CD14-positive monocyte (primary cell): ENCODE measurements at regions not wholly inside any gene's neighbourhood (a gene's known extent, or its start where the extent isn't known, plus 50 kb on each side); places are given as distances from the start of the nearest gene placed in this dataset.

Experiments
- DNase-seq, 3 donors: peaks; one replicate each; pipeline ENCODE4 v3.0.0-alpha.2; 2011 to 2022
- H2AFZ ChIP-seq: 2 replicates; pipeline ENCODE4 v1.6.0; 2012; ENCODE audit warnings: mild to moderate bottlenecking, low read depth, low read length, inconsistent platforms; ENCODE audit not compliant: insufficient read depth, poor library complexity, severe bottlenecking
- H3K27ac ChIP-seq, 2 donors: 1 replicate in 1 of 2; 2 replicates in 1 of 2; pipeline ENCODE4 v1.5.1; 2012 to 2013; ENCODE audit warnings: low read length in 2 of 2, control low read depth in 1 of 2, inconsistent platforms in 1 of 2, low read depth in 1 of 2, mild to moderate bottlenecking in 1 of 2
- H3K27me3 ChIP-seq, 2 donors: one replicate each; pipeline versions ENCODE4 v1.6.0 to v1.6.1; 2011 to 2013; ENCODE audit warnings: low read length in 2 of 2; ENCODE audit not compliant: control insufficient read depth in 2 of 2, insufficient read depth in 2 of 2
- H3K36me3 ChIP-seq, 2 donors: replicated peaks in 1 of 2; 1 replicate in 1 of 2; 2 replicates in 1 of 2; pipeline versions ENCODE4 v1.5.1 to v1.6.1; 2012 to 2013; ENCODE audit warnings: low read length in 2 of 2, control low read depth in 1 of 2, inconsistent platforms in 1 of 2, mild to moderate bottlenecking in 1 of 2; ENCODE audit not compliant: insufficient read depth in 2 of 2, control insufficient read depth in 1 of 2
- H3K4me1 ChIP-seq, 2 donors: 1 replicate in 1 of 2; 2 replicates in 1 of 2; pipeline versions ENCODE4 v1.5.1 to v1.6.1; 2012 to 2013; ENCODE audit warnings: low read length in 2 of 2, control low read depth in 1 of 2, inconsistent platforms in 1 of 2, mild to moderate bottlenecking in 1 of 2, moderate library complexity in 1 of 2; ENCODE audit not compliant: insufficient read depth in 2 of 2, control insufficient read depth in 1 of 2
- H3K4me2 ChIP-seq: replicated peaks from 2 replicates; pipeline ENCODE3; 2012; ENCODE audit warnings: low read length, moderate library complexity, mild to moderate bottlenecking; ENCODE audit not compliant: poor library complexity, severe bottlenecking; ENCODE audit errors: extremely low read depth
- H3K4me3 ChIP-seq, 3 experiments: fragments of 200-600 bp in 1 of 3; sonication (generic) in 1 of 3; replicated peaks in 1 of 3; 1 replicate in 2 of 3; 2 replicates in 1 of 3; pipeline ENCODE4 v1.5.1; 2011 to 2013; ENCODE audit warnings: low read length in 3 of 3, mild to moderate bottlenecking in 3 of 3, control low read depth in 2 of 3, low read depth in 2 of 3, inconsistent platforms in 1 of 3, moderate library complexity in 1 of 3
- H3K79me2 ChIP-seq: 2 replicates; pipeline ENCODE4 v1.6.0; 2012; ENCODE audit warnings: mild to moderate bottlenecking, control low read depth, inconsistent platforms, low read length, moderate library complexity; ENCODE audit not compliant: insufficient read depth
- H3K9ac ChIP-seq: 2 replicates; pipeline ENCODE4 v1.6.0; 2017; ENCODE audit warnings: low read length, mild to moderate bottlenecking; ENCODE audit not compliant: insufficient read depth, poor library complexity, severe bottlenecking
- H3K9me3 ChIP-seq, 2 donors: replicated peaks in 1 of 2; 1 replicate in 1 of 2; 2 replicates in 1 of 2; pipeline versions ENCODE4 v1.5.1 to v1.6.1; 2012 to 2013; ENCODE audit warnings: low read length in 2 of 2, control low read depth in 1 of 2; ENCODE audit not compliant: control insufficient read depth in 1 of 2, insufficient read depth in 1 of 2
- H4K20me1 ChIP-seq: 2 replicates; pipeline ENCODE4 v1.6.0; 2012; ENCODE audit warnings: mild to moderate bottlenecking, low read length, control low read depth, moderate library complexity; ENCODE audit not compliant: insufficient read depth
- H3K27ac Mint-ChIP-seq, 7 donors: one replicate each; pipeline ENCODE4 v1.8.0; 2020; ENCODE audit warnings: mild to moderate bottlenecking in 7 of 7, mixed read lengths in 7 of 7, moderate library complexity in 6 of 7, inconsistent platforms in 2 of 7
- H3K27me3 Mint-ChIP-seq, 3 donors: one replicate each; pipeline ENCODE4 v1.8.0; 2021 to 2022; ENCODE audit warnings: low read depth in 3 of 3, mild to moderate bottlenecking in 3 of 3, mixed read lengths in 3 of 3, moderate library complexity in 3 of 3, inconsistent platforms in 1 of 3
- H3K36me3 Mint-ChIP-seq, 2 donors: one replicate each; pipeline ENCODE4 v1.8.0; 2020; ENCODE audit warnings: mixed read lengths in 2 of 2, inconsistent platforms in 1 of 2, mild to moderate bottlenecking in 1 of 2
- H3K4me1 Mint-ChIP-seq: one replicate; pipeline ENCODE4 v1.8.0; 2020; ENCODE audit warnings: mild to moderate bottlenecking, mixed read lengths
- H3K4me3 Mint-ChIP-seq, 2 donors: one replicate each; pipeline ENCODE4 v1.8.0; 2020; ENCODE audit warnings: mild to moderate bottlenecking in 2 of 2, mixed read lengths in 2 of 2, moderate library complexity in 1 of 2
- H3K9me3 Mint-ChIP-seq, 7 donors: one replicate each; pipeline ENCODE4 v1.8.0; 2020 to 2022; ENCODE audit warnings: mixed read lengths in 7 of 7, mild to moderate bottlenecking in 6 of 7, moderate library complexity in 6 of 7, inconsistent platforms in 2 of 7
- WGBS: methylation state at CpG from one replicate; pipeline ENCODE4 v1.1.5; 2013; ENCODE audit warnings: missing lambda C conversion rate; ENCODE audit not compliant: insufficient coverage; 5-methylcytosine and 5-hydroxymethylcytosine counted together
- intact Hi-C, 2 donors: fragments of 100-400 bp; cut with micrococcal nuclease; formaldehyde crosslinking; loops; one replicate each; pipeline versions ENCODE4 v1.15.0 to v1.15.1; 2023
- TF ChIP-seq, protein P1 (sequence below): fragments of 200-600 bp; IDR thresholded peaks from one replicate; pipeline ENCODE4 v1.8.0; 2022; ENCODE audit warnings: antibody characterized with exemption, mild to moderate bottlenecking

DNA sequence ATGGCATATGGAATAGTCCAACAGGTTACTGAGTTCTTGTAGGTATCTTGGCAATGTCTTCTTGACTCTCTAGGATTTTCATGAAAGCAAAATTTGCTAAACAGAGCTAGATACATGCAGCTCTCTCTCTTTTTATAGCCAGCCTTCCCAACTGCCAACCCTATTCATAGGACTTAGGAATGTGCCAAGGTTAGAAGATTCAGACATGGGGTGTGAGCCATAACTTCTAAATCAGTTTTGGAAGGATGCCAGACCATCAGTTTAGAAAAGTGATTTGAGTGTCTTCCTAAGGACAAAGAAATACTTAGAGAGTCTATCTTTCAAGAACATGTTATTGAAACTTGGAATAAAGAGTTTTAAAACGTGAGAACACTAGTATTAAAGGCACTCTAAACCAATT is 619.5 kb upstream of the FANCL start:
- Histone ChIP-seq H2AFZ (no peak overlapping the region), H3K4me3 (no peak overlapping the region), H3K79me2 (no peaks in the 10 kb centered on the region), H3K4me1 (no peaks in the 10 kb centered on the region), H3K27ac (no peak overlapping the region), H3K9me3 (peaks cover 0 to 4% of the 10 kb centered on the region in 2 donors), H3K36me3 (no peaks in the 10 kb centered on the region), H3K27me3 (no peaks in the 10 kb centered on the region), H3K9ac (no peak overlapping the region), H4K20me1 (no peaks in the 10 kb centered on the region), H3K4me2 (no peak overlapping the region)
- Mint-ChIP-seq H3K4me3 (no peak overlapping the region), H3K27ac (no peak overlapping the region), H3K36me3 (no peaks in the 10 kb centered on the region), H3K4me1 (no peaks in the 10 kb centered on the region), H3K27me3 (no peaks in the 10 kb centered on the region), H3K9me3 (peaks cover 0 to 12% (median 4%) of the 10 kb centered on the region in 7 donors)
- TF ChIP-seq, protein P1, sequence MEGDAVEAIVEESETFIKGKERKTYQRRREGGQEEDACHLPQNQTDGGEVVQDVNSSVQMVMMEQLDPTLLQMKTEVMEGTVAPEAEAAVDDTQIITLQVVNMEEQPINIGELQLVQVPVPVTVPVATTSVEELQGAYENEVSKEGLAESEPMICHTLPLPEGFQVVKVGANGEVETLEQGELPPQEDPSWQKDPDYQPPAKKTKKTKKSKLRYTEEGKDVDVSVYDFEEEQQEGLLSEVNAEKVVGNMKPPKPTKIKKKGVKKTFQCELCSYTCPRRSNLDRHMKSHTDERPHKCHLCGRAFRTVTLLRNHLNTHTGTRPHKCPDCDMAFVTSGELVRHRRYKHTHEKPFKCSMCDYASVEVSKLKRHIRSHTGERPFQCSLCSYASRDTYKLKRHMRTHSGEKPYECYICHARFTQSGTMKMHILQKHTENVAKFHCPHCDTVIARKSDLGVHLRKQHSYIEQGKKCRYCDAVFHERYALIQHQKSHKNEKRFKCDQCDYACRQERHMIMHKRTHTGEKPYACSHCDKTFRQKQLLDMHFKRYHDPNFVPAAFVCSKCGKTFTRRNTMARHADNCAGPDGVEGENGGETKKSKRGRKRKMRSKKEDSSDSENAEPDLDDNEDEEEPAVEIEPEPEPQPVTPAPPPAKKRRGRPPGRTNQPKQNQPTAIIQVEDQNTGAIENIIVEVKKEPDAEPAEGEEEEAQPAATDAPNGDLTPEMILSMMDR, result no peak
- intact Hi-C loops, result no loop called here
- no peak for DNase-seq
- whole genome bisulfite sequencing, result no CpG with 5 or more reads among the region's 1 CpG

DNA sequence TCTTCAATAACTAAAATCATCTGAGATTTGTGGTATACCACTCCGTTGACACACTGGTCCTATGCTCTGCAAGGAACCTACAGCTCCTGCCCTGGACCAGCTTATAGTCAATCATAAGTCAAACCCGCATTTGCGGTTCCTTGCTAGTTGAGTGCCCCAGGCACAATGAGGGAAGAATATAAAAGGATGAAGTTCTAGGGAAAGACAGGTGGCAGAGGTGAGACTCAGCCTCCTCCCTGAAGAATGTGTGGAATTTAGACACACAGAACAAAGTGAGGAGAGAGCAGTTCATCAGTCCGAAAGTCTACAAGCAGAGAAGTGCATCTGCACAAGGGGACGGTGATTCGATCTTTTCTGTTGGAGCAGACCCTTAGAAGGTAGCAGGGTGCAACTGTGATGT is 615.0 kb upstream of the FANCL start:
- Histone ChIP-seq H3K4me2 (no peak overlapping the region), H3K4me3 (no peak overlapping the region), H3K9me3 (peaks cover 0 to 4% of the 10 kb centered on the region in 2 donors), H3K79me2 (no peaks in the 10 kb centered on the region), H4K20me1 (no peaks in the 10 kb centered on the region), H2AFZ (no peak overlapping the region), H3K27me3 (no peaks in the 10 kb centered on the region), H3K27ac (no peak overlapping the region), H3K9ac (no peak overlapping the region), H3K36me3 (no peaks in the 10 kb centered on the region), H3K4me1 (no peaks in the 10 kb centered on the region)
- DNase-seq, result no peak
- no peaks in the 10 kb centered on the region for H3K36me3 Mint-ChIP-seq
- 94% methylated on average over 4 of the region's 6 CpGs for WGBS
- H3K9me3 Mint-ChIP-seq, result peaks cover 0 to 5% (median 3%) of the 10 kb centered on the region in 7 donors
- no peaks in the 10 kb centered on the region for H3K4me1 Mint-ChIP-seq
- TF ChIP-seq, protein P1, result no peak
- no peak overlapping the region for H3K27ac Mint-ChIP-seq
- intact Hi-C loops, result no loop called here
- no peaks in the 10 kb centered on the region for H3K27me3 Mint-ChIP-seq
- H3K4me3 Mint-ChIP-seq, result no peak overlapping the region
